ENCODE measurements at regions not wholly inside any gene's neighbourhood (a gene's known extent, or its start where the extent isn't known, plus 50 kb on each side); places are given as distances from the start of the nearest gene placed in this dataset.

- H3K4me3 ChIP-seq (ENCODE audit: low read depth, low read length), result no peak overlapping the region
- TF ChIP-seq CTCF (IDR thresholded peaks at IDR 0.05; ENCODE audit: insufficient read depth, low read depth, low read length, missing control alignments), result no peak
- DNase-seq (ENCODE audit: low read depth), result no peak
Observed at GRCh38 chr10:78565841-78566240, 502.9 kb upstream of the ZMIZ1 start.

GRCh38 chr10:78566284-78567111, 502.3 kb upstream of the ZMIZ1 start:
- no peak for TF ChIP-seq CTCF (IDR thresholded peaks at IDR 0.05; ENCODE audit: insufficient read depth, low read depth, low read length, missing control alignments)
- DNase-seq (ENCODE audit: low read depth), result no peak
- H3K4me3 ChIP-seq (ENCODE audit: low read depth, low read length), result no peak overlapping the region

GRCh38 chr10:78567680-78568455, 500.9 kb upstream of the ZMIZ1 start:
- DNase-seq (ENCODE audit: low read depth), result no peak
- TF ChIP-seq CTCF (IDR thresholded peaks at IDR 0.05; ENCODE audit: insufficient read depth, low read depth, low read length, missing control alignments), result no peak
- no peak overlapping the region for H3K4me3 ChIP-seq (ENCODE audit: low read depth, low read length)

GRCh38 chr10:78568620-78569019, 500.1 kb upstream of the ZMIZ1 start:
- no peak for DNase-seq (ENCODE audit: low read depth)
- H3K4me3 ChIP-seq (ENCODE audit: low read depth, low read length), result no peak overlapping the region
- no peak for TF ChIP-seq CTCF (IDR thresholded peaks at IDR 0.05; ENCODE audit: insufficient read depth, low read depth, low read length, missing control alignments)

GRCh38 chr10:78570633-78571235, 498.0 kb upstream of the ZMIZ1 start:
- no peak for DNase-seq (ENCODE audit: low read depth)
- no peak overlapping the region for H3K4me3 ChIP-seq (ENCODE audit: low read depth, low read length)
- TF ChIP-seq CTCF (IDR thresholded peaks at IDR 0.05; ENCODE audit: insufficient read depth, low read depth, low read length, missing control alignments), result no peak

GRCh38 chr10:78571286-78571685, 497.5 kb upstream of the ZMIZ1 start:
- TF ChIP-seq CTCF (IDR thresholded peaks at IDR 0.05; ENCODE audit: insufficient read depth, low read depth, low read length, missing control alignments), result no peak
- DNase-seq (ENCODE audit: low read depth), result no peak
- no peak overlapping the region for H3K4me3 ChIP-seq (ENCODE audit: low read depth, low read length)

Data from GM12865 (cell line).